SKM-1 (cell line): ENCODE measurements at regions not wholly inside any gene's neighbourhood (a gene's known extent, or its start where the extent isn't known, plus 50 kb on each side); places are given as distances from the start of the nearest gene placed in this dataset.
A peak's percentile ranks its signal among the peaks of the same experiment; 100 is the strongest.

Experiments
- DNase-seq: peaks from one replicate; lab custom pipeline; 2025; ENCODE audit not compliant: unreplicated experiment; lab: John Stamatoyannopoulos, UW

- peak; percentile 24 for DNase-seq
These were observed 55.7 kb upstream of the ACADM start for GRCh38 chr1:75668813-75669212.

GRCh38 chr1:75671708-75672107, 52.8 kb upstream of the ACADM start:
- no peak for DNase-seq

DNA sequence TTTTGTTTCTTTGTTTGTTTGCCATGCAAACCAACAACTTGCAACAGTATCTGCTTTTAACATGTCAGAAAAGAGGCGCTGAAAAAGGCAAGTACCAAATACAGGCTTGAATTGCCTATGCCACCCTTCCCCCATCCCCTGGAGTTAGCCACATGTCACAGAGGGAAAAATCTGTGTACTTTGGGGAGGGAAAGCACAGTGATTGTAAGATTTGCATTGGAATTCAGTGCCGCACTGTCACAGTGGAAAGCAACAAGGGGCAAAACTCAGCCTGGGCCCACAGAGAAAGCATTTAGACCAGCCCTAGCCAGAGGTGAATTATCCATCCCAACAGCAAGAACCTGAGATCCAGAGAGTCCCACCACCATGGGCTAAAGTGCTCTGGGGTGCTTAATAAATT, 52.4 kb upstream of the ACADM start:
- DNase-seq, result no peak

GRCh38 chr1:75672528-75673393, 51.7 kb upstream of the ACADM start:
- DNase-seq, result no peak

DNA sequence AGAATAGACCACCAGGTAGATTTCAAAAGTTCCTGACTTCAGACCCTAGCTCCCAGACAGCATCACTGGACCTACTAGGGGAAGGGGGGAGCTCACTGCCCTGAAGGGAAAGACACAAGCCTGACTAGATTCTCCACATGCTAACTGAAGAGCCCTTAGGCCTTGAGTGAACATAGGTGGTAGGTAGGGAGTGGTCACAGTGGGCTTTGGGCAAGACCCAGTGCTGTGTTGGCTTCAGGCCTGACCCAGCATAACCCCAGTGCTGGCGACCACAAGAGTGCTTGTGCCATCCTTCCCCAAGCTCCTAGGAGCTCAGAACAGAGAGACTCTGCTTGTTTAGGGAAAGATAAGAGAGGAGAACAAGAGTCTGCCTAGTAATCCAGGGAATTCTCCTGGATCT, 51.1 kb upstream of the ACADM start:
- DNase-seq, result no peak

DNA sequence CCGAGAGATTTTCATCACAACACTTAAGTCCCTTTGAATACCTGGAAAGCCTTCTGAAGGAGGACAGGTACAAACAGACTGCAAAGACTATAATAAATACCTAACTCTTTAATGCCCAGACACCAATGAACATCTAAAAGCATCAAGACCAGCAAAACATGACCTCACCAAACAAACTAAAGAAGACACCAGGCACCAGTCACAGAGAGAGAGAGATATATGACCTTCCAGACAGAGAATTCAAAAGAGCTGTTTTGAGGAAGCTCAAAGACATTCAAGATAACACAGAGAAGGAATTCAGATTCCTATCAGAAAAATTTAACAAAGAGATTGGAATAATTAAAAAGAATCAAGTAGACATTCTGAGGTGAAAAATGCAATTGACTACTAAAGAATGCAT, 50.6 kb upstream of the ACADM start:
- DNase-seq, result no peak
